HFF-Myc (cell line): ENCODE measurements at regions not wholly inside any gene's neighbourhood (a gene's known extent, or its start where the extent isn't known, plus 50 kb on each side); places are given as distances from the start of the nearest gene placed in this dataset.

Experiments used
- DNase-seq: peaks from one replicate; pipeline ENCODE4 v3.0.0-alpha.2; 2011; ENCODE audit warnings: low read depth; ENCODE audit errors: extremely low read depth
- H3K4me3 ChIP-seq: replicated peaks from 2 replicates; pipeline ENCODE4 v1.5.1; 2011; ENCODE audit warnings: low read depth, mild to moderate bottlenecking, control low read depth, low read length
- TF ChIP-seq, protein P1 (sequence below): IDR thresholded peaks from 2 replicates; pipeline ENCODE4 v1.5.1; 2012; ENCODE audit warnings: mild to moderate bottlenecking, low read depth, low read length, control low read depth; ENCODE audit errors: missing control alignments

DNA sequence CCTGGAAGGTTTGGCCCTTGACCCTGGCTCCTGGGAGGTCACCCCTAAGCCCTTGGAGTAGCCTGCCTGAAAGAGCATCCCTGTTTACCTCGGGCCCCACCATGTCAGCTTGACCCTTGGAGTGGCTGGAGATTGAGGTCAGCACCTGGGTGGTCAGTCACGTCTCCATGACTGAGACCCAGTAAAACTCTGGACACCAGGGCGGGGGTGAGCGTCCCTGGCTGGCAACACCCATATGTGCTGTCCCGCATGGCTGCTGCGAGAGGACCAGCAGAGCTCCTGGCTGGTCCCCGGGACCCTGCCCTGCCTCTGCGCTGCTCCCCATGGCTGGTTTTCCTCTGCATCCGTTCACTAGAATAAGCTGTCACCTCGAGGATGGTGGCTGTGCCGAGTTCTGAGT lies 91.2 kb downstream of the RBFOX3 start:
- TF ChIP-seq, protein P1, sequence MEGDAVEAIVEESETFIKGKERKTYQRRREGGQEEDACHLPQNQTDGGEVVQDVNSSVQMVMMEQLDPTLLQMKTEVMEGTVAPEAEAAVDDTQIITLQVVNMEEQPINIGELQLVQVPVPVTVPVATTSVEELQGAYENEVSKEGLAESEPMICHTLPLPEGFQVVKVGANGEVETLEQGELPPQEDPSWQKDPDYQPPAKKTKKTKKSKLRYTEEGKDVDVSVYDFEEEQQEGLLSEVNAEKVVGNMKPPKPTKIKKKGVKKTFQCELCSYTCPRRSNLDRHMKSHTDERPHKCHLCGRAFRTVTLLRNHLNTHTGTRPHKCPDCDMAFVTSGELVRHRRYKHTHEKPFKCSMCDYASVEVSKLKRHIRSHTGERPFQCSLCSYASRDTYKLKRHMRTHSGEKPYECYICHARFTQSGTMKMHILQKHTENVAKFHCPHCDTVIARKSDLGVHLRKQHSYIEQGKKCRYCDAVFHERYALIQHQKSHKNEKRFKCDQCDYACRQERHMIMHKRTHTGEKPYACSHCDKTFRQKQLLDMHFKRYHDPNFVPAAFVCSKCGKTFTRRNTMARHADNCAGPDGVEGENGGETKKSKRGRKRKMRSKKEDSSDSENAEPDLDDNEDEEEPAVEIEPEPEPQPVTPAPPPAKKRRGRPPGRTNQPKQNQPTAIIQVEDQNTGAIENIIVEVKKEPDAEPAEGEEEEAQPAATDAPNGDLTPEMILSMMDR = no peak
- H3K4me3 ChIP-seq = no peak overlapping the region
- DNase-seq = no peak

DNA sequence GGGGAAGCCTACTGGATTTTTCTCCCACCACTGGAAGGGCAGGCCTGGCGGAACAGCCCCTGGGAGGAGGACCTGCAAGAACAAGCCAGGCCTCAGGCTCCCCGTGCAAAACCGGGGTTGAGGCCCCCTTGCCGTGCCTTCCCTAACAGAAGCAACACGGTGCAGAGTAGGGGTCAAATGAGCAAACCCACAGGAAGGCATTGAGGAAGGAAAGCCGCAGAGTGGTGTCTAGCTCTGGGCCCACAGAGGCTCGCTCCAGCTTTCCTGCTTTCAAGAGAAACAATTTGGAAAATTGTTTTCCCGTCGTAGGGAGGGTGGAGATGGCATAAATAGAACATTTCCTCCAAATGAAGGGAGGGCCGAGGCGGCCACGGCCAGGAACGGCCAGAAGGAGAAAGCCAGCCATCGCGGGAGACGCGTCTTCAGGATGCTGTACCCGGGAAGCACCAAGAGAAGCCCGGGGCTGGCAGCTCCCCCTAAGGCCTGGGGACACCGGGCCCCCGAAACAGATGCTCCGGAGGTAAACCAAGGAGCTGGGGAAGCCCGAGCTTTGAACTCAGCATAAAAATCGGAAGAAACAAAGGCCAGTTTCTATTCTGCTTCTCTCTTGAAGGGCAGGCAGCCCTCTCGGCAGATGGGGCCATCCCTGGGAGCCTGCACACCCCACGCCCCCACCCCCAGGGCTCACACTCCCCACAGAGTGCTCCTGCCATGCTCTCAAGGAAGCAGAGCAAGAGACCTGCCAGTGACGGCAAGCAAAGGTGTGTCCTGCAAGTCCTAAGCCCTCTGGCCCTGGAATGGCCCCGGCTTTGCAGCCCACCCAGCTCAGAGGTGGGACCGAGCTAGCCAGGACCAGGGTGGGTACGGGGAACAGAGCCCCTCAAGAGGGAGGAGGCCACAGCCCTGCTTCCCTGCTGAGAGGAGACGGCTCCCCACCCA lies 92.0 kb downstream of the RBFOX3 start:
- TF ChIP-seq, protein P1 = no peak
- no peak overlapping the region for H3K4me3 ChIP-seq
- no peak for DNase-seq

DNA sequence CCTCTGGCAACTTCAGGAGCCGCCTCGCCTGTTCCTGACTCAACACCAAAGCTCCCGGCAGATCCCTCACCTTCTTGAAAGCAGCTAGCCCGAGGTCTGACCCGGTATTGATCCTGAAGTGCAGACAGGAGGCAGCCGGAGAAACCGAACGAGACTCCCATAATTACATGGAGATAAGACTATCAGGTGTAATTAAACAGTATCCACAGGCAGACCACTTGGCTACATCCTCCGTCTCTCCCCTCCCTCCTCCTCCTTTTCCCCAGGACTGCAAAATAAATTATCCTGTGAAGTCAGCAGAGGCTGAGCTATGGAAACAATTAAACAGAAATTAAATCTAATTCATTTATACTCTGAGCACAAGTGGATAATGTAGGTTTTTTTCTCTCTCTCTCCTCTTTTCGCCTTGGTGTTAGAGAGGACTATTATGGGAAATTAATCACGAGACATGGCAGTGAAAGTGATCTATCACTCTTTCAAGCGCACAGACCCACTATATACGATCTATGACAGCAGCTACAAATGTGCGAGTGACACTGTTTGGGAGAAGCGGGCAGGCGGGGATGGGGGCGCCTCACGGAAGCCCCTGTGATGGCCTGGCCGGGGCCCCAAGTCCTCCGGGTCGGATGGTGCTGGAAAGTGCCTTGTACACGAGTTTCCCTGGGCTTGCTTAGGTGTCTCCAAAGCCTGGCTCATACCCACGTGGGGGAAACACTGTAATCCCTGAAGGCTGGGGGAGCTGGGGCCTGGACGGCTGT lies 92.8 kb downstream of the RBFOX3 start:
- no peak for DNase-seq
- TF ChIP-seq, protein P1 = no peak
- H3K4me3 ChIP-seq = no peak overlapping the region

DNA sequence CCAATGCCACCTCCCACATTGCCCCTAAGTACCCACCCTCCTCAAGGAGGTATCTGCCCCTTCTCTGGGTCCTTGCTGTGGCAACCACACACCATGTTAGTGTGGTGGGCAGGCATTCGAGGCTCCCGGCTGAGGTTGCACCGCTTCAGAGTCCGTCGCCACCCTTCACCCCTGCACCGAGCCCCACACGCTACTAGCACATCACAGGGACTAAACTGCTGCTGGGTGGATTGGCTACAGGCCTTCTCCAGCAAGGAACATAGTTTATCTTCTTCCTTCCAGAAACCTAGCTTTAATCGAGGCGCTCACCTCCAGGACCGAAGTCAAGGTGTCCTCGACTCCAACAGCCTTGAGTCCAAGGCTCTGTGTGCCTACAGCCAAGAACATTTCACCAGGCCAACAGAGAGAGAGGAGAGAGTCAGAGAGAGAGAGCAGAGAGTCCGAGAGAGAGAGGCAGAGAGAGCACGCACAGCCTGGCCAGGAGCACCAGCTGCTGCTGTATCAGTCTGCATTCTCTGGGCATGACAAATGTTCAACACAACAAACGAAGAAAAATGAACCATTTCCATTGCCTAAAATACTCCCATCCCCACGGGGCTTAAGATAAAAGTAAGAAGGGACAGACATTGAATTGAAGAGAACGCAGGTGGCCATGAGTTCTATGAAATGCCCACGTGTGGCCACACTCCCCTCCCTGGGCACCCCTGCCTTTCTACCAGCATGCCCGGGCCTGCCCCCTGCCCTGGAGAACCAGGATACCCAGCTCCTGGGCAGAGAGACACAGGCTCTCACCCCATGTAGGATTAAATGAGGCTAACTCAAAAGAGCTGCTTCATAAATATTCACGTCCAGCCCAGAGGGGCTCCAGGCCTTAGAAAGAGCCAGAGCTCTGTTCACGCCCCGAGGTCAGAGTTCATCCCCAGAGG lies 94.9 kb downstream of the RBFOX3 start:
- DNase-seq = no peak
- H3K4me3 ChIP-seq = no peak overlapping the region
- TF ChIP-seq, protein P1 = no peak

DNA sequence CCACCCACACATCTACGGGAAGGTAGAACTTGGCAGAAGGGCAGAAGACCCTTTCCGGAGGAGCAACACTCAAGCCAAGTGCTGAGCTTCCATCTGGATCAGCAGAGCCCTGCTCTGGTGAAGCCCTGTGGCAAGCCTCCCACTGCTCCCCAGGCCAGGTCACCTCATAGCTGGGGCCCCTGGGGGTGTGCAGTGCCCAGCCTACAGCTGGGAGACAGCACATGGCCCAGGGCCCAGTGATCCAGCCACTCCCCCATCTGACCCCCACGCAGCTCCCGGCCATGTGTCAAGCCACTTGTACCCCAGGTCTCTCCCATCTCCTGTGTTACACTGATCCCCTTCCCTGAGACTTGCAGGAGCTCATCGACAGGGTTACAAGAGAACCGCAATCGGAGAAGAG lies 95.7 kb downstream of the RBFOX3 start:
- DNase-seq = no peak
- no peak overlapping the region for H3K4me3 ChIP-seq
- TF ChIP-seq, protein P1 = no peak

DNA sequence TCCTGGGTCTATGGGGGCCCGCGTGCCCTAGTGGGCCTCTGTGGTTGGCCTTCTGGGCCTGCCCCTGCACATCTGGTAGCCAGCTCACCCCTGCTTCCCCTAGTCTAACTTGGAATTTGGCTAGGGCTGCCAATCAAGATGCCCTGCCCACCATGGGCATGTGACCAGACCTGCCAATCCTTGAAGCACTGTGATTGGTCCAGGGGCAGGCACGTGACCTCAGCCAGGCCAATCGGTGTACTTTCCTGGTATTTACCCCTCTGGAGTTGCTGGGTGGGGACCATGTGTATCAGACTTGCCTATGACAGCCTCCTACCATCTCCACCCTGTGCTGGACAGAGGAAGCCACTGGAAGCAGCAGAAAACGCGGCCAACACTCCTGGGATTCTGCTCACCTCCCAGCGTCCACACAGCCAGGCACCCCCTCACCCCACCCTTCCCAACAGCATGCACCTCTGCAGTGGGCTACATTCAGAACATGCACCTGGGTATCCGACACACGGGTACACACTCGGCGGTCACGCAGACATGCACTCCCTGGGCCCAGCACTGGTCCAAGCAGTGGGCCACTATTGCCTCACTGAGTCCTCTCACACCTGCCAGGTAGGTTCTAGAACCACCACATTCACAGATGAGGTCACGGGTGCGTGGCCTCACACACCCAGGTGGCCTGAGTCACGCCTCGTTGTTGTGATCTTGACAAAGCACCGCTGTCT lies 96.9 kb downstream of the RBFOX3 start:
- DNase-seq = no peak
- TF ChIP-seq, protein P1 = no peak
- no peak overlapping the region for H3K4me3 ChIP-seq
